ENCODE measurements at regions not wholly inside any gene's neighbourhood (a gene's known extent, or its start where the extent isn't known, plus 50 kb on each side); places are given as distances from the start of the nearest gene placed in this dataset.

DNA sequence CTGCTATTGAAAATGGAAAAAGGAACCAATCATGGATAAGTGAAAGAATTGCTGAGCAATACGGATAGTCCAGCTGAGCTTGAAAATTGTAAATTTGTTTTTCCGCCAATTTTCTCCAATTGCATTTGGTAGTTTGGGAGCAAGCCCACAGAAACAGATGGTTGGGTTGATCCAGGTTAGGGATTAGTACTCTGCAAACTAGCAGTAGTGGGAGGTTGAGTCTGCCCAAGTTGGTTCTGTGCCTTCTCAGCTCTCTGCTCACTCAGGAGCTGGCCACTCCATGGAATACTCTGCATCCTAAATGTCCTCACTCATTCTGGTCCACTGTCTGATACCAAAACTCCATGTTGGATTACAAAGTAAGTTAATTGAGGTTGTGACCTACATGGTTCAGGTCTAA lies 361.1 kb upstream of the ATP2B1 start:
- intact Hi-C loops (cut with DNase I), result no loop called here
- peaks cover 0 to 3% (median 0%) of the 10 kb centered on the region in 11 donors for H3K9me3 ChIP-seq
- ATAC-seq (no peak), DNase-seq (no peak)
- 97 to 99% methylated on average over 2 of the region's 2 CpGs for WGBS, 2 donors
- no peaks in the 10 kb centered on the region for H3K36me3 ChIP-seq
- no peak overlapping the region for H3K4me3 ChIP-seq
- peaks cover 0 to 16% (median 8%) of the 10 kb centered on the region in 9 donors for H3K4me1 ChIP-seq
- H3K27me3 ChIP-seq, result peaks cover 0 to 4% (median 0%) of the 10 kb centered on the region in 7 donors
- TF ChIP-seq, protein P1, sequence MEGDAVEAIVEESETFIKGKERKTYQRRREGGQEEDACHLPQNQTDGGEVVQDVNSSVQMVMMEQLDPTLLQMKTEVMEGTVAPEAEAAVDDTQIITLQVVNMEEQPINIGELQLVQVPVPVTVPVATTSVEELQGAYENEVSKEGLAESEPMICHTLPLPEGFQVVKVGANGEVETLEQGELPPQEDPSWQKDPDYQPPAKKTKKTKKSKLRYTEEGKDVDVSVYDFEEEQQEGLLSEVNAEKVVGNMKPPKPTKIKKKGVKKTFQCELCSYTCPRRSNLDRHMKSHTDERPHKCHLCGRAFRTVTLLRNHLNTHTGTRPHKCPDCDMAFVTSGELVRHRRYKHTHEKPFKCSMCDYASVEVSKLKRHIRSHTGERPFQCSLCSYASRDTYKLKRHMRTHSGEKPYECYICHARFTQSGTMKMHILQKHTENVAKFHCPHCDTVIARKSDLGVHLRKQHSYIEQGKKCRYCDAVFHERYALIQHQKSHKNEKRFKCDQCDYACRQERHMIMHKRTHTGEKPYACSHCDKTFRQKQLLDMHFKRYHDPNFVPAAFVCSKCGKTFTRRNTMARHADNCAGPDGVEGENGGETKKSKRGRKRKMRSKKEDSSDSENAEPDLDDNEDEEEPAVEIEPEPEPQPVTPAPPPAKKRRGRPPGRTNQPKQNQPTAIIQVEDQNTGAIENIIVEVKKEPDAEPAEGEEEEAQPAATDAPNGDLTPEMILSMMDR (IDR thresholded peaks at IDR 0.05), result no peak
- no peak overlapping the region for H3K27ac ChIP-seq

- Histone ChIP-seq H3K4me3 (no peak overlapping the region), H3K27ac (no peak overlapping the region), H3K4me1 (peaks cover 0 to 20% (median 9%) of the 10 kb centered on the region in 9 donors), H3K36me3 (no peaks in the 10 kb centered on the region), H3K27me3 (peaks cover 0 to 4% (median 0%) of the 10 kb centered on the region in 7 donors), H3K9me3 (no peaks in the 10 kb centered on the region)
- 85 to 92% methylated on average over 1 of the region's 1 CpG for WGBS, 2 donors
- no peak for ATAC-seq
- intact Hi-C loops (cut with DNase I), result no loop called here
- TF ChIP-seq, protein P1 (IDR thresholded peaks at IDR 0.05), result no peak
- no peak for DNase-seq
Observed at GRCh38 chr12:90067791-90068190, 359.2 kb upstream of the ATP2B1 start.

DNA sequence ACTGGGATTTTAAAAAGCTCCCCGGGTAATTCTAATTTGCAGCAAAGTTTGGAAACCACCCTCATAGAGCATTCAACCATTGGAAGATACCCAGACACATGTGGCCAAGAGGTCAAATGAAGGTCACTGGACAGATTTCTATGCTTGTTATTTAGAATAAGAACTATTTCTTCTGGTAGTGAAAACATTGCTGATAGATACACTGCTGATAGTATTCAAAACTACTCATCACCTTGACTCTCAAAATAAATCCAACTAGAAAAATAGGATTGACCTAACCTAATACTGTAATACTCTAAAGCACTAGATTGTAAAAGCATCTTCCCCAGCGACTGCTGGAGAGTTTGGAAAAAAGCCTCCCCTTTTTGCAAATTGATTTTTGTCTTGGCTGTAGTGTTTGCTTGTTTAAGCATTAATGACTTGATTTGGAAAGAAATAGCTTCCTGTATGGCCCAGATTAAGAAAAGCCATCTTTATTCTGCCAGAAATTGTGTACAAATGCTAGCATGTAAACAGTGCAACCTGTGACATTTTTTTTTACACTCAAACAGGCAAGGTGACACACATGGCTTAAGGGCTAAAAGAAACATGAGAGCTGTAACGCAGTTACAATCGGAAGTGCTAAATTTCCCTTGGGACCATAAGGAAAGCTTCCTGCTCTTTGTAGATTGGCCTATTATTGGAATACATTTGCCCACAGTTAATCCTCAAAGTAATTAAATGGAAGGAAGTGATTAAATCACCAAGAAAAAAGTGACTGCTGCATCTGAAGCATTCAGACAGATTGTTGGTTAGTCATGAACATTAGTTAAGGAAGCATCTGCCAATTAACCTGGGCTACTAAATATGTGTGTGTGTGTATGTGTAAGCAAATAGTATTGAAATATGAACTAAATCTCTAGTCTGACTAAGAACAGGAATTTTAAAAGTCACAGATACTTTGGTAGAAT lies 356.5 kb upstream of the ATP2B1 start:
- TF ChIP-seq, protein P1 (IDR thresholded peaks at IDR 0.05), result no peak
- ATAC-seq (peak in 3 of 8 donors; percentile 44 to 72 (median 56)), DNase-seq (no peak)
- H3K4me1 ChIP-seq, result peaks cover 0 to 20% (median 9%) of the 10 kb centered on the region in 9 donors
- no peaks in the 10 kb centered on the region for H3K9me3 ChIP-seq
- no peaks in the 10 kb centered on the region for H3K27me3 ChIP-seq
- H3K27ac ChIP-seq, result no peak overlapping the region
- 46 to 49% methylated on average over 4 of the region's 4 CpGs for WGBS, 2 donors
- intact Hi-C loops (cut with DNase I), result no loop called here
- no peaks in the 10 kb centered on the region for H3K36me3 ChIP-seq
- H3K4me3 ChIP-seq, result no peak overlapping the region

- Histone ChIP-seq H3K36me3 (no peaks in the 10 kb centered on the region), H3K4me1 (peaks cover 0 to 40% (median 11%) of the 10 kb centered on the region in 9 donors), H3K9me3 (no peaks in the 10 kb centered on the region), H3K27me3 (no peaks in the 10 kb centered on the region), H3K27ac (no peak overlapping the region), H3K4me3 (no peak overlapping the region)
- DNase-seq, result no peak
- WGBS, 2 donors, result 71 to 85% methylated on average over 4 of the region's 4 CpGs
- ATAC-seq, result no peak
- intact Hi-C loops (cut with DNase I), result no loop called here
- TF ChIP-seq, protein P1 (IDR thresholded peaks at IDR 0.05), result no peak
Observed at GRCh38 chr12:90062799-90063198, 354.2 kb upstream of the ATP2B1 start.

Data from heart right ventricle (tissue), 16 donors.